Muscle layer of duodenum (tissue), 2 donors: ENCODE measurements at regions not wholly inside any gene's neighbourhood (a gene's known extent, or its start where the extent isn't known, plus 50 kb on each side); places are given as distances from the start of the nearest gene placed in this dataset.

Experiments used
- H3K27ac ChIP-seq: one replicate; pipeline ENCODE4 v1.7.0; 2013; ENCODE audit warnings: mild to moderate bottlenecking, low read length
- H3K27me3 ChIP-seq: one replicate; pipeline ENCODE4 v1.7.0; 2013; ENCODE audit warnings: low read depth, mild to moderate bottlenecking, control low read depth, low read length
- H3K36me3 ChIP-seq, 2 donors: one replicate each; pipeline ENCODE4 v1.7.0; 2013; ENCODE audit warnings: low read length in 2 of 2, control low read depth in 1 of 2, mild to moderate bottlenecking in 1 of 2; ENCODE audit not compliant: insufficient read depth in 2 of 2, control insufficient read depth in 1 of 2
- H3K4me1 ChIP-seq, 2 donors: one replicate each; pipeline ENCODE4 v1.7.0; 2013; ENCODE audit warnings: low read length in 2 of 2, mild to moderate bottlenecking in 2 of 2, control low read depth in 1 of 2, moderate library complexity in 1 of 2; ENCODE audit not compliant: insufficient read depth in 2 of 2, control insufficient read depth in 1 of 2
- H3K4me3 ChIP-seq, 2 donors: one replicate each; pipeline ENCODE4 v1.7.0; 2013; ENCODE audit warnings: low read length in 2 of 2, low read depth in 1 of 2, mild to moderate bottlenecking in 1 of 2
- H3K9me3 ChIP-seq, 2 donors: one replicate each; pipeline ENCODE4 v1.7.0; 2013; ENCODE audit warnings: low read length in 2 of 2, control low read depth in 1 of 2, mild to moderate bottlenecking in 1 of 2; ENCODE audit not compliant: control insufficient read depth in 1 of 2
- donor health status: healthy.

DNA sequence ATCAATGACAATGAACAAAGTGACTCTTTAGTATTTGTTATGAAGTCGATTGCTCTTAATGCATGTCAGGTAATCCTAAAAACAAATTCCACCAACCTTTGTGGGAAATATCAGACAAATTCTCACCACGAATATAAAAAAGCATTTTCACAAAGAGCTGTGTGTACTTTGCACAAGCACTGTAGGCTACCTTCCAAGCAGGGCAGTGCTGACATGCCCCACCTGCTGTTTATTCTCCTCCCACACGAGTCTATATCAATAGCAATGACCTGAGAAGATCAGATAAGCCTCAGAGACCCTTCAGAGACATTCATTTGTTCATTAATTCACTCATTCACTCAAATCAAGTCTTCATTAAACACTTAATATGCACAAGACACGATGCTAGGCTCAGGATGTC, 469.1 kb downstream of the ZSWIM6 start:
- no peak overlapping the region for H3K4me3 ChIP-seq
- H3K36me3 ChIP-seq, result no peaks in the 10 kb centered on the region
- no peak overlapping the region for H3K27ac ChIP-seq
- peaks cover 0 to 4% of the 10 kb centered on the region in 2 donors for H3K4me1 ChIP-seq
- H3K9me3 ChIP-seq, result no peaks in the 10 kb centered on the region
- no peaks in the 10 kb centered on the region for H3K27me3 ChIP-seq

DNA sequence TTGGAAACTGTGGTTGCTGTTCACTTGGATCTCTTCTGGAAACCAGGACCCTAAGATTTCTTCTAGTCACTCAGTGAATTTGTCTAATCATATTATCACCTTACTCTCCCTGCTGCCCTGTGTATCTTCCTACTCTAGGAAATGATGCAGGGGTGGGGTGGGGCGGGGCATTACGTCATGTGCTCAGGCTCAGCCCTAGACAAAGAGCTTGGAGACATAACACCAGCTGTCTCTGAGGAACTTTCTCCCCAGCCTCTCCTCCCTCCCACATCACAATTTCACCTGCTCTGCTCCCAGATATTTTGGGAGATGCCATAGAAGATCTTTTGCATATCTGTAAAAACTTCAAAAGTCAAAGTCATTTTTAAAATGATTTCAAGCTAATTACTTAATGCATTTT, 470.4 kb downstream of the ZSWIM6 start:
- Histone ChIP-seq H3K36me3 (no peaks in the 10 kb centered on the region), H3K4me1 (peaks cover 0 to 4% of the 10 kb centered on the region in 2 donors), H3K27ac (no peak overlapping the region), H3K4me3 (no peak overlapping the region), H3K27me3 (no peaks in the 10 kb centered on the region), H3K9me3 (no peaks in the 10 kb centered on the region)

DNA sequence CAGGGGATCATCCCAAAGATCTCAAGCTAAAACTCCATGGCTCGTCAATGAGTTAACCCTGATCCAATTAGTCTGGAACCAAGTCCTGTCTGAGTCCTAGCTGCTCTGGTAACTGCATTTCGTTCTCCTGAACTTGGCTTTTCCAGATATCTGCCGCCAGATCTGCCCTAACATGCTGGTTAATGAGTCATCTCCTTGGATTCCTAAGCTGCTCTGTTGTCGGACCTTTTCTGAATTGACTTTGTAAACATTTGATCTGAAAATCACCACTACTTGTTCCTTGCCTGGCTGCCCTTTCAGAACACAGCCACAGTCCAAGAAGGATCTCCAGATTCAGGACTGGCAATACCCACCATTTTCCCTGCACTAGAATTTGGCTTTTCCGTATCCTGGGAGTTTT, 473.0 kb downstream of the ZSWIM6 start:
- no peaks in the 10 kb centered on the region for H3K27me3 ChIP-seq
- H3K4me1 ChIP-seq, result peaks cover 0 to 4% of the 10 kb centered on the region in 2 donors
- no peaks in the 10 kb centered on the region for H3K36me3 ChIP-seq
- no peak overlapping the region for H3K4me3 ChIP-seq
- no peak overlapping the region for H3K27ac ChIP-seq
- H3K9me3 ChIP-seq, result no peaks in the 10 kb centered on the region

DNA sequence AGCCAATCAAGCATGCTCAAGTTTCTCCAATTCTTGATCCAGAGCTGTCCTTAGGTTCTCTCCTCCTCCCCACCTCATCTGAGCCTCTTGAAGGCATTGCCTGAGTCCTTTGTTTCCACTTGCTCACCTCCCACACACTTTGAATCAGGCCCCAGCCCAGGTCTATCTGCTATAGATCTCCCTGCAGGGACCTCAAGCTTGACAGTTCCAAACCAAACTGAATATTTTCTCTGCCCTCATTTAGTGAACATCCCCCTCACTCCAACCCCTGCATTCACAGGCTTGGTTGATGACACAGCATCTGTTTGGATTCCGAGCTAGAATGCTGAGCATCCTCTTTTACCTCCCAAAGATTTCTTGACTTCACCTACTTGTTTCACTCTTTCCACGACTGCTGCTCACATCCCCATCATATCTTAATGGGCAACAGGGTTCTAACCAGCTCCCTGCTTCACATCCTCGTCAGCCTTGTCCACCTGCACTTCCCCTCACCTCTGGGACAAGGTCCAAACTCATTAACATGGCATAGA, 474.5 kb downstream of the ZSWIM6 start:
- Histone ChIP-seq H3K4me1 (peaks cover 0 to 4% of the 10 kb centered on the region in 2 donors), H3K27me3 (no peaks in the 10 kb centered on the region), H3K4me3 (no peak overlapping the region), H3K27ac (no peak overlapping the region), H3K36me3 (no peaks in the 10 kb centered on the region), H3K9me3 (no peaks in the 10 kb centered on the region)

DNA sequence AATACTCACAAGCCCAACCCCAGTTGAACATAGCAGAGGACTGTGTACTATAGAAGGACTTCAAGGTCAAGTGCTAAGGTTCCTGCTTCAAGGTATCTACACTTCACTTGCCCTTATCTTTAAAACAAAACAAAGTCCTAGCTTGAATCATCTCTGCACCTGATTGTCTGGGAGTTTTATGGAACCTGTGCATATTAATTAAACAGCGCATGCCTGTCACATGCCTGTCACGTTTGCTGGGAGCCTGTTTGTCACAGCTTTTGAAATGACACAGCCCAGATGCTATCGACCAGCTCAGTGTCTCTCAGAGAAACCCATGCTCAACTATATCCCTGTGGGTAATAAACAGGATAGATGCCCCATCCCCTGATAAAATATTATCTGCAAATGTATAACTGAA, 476.0 kb downstream of the ZSWIM6 start:
- Histone ChIP-seq H3K27me3 (no peaks in the 10 kb centered on the region), H3K9me3 (no peaks in the 10 kb centered on the region), H3K27ac (no peak overlapping the region), H3K4me1 (peaks cover 0 to 4% of the 10 kb centered on the region in 2 donors), H3K4me3 (no peak overlapping the region), H3K36me3 (no peaks in the 10 kb centered on the region)

GRCh38 chr5:61808909-61809308, 476.9 kb downstream of the ZSWIM6 start:
- Histone ChIP-seq H3K36me3 (no peaks in the 10 kb centered on the region), H3K27me3 (no peaks in the 10 kb centered on the region), H3K4me3 (no peak overlapping the region), H3K4me1 (peaks cover 0 to 4% of the 10 kb centered on the region in 2 donors), H3K27ac (no peak overlapping the region), H3K9me3 (no peaks in the 10 kb centered on the region)

DNA sequence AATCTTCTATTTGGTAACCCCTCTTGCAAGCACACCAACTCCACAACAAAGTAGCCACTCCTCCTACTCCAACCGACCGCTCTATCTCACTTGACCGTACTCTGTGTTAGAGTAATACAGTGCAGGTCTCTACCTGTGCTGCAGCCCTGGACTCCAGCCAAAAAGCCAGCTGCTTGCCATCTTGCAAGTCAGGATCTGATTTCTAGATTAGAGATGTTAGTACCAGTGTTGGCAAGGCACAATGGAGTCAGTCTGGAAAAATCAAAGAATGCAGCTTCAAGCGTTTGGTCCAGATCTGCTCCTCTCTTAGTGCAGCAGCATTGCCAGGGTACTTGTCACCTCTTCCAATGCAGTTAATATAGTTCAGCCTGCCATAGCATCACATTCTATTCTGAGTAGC, 477.6 kb downstream of the ZSWIM6 start:
- no peaks in the 10 kb centered on the region for H3K27me3 ChIP-seq
- H3K27ac ChIP-seq, result no peak overlapping the region

GRCh38 chr5:61811052-61811451, 479.0 kb downstream of the ZSWIM6 start:
- H3K4me3 ChIP-seq, result no peak overlapping the region

More for the DNA sequence above, 477.6 kb downstream of the ZSWIM6 start:
- Histone ChIP-seq H3K4me3 (no peak overlapping the region), H3K36me3 (no peaks in the 10 kb centered on the region), H3K4me1 (peaks cover 0 to 4% of the 10 kb centered on the region in 2 donors), H3K9me3 (no peaks in the 10 kb centered on the region)

DNA sequence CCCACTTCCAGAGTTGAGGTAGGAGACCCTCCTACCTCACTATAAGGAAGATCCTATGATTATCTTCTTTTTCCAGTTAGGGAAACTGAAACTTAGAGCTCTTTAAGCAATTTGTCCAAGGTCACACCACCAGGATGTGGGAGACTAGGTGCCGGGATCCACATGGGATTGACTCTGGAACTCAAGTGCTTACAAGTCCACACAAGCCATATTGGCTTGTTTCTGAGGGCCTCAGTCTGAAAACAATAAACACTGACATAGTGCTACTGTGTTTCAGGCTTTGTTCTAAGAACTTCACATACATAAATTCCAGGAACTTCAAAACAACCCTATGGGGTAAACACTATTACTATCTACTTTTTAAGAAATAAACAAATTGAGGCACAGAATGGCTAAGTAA, 481.3 kb downstream of the ZSWIM6 start:
- Histone ChIP-seq H3K27me3 (no peaks in the 10 kb centered on the region), H3K9me3 (no peaks in the 10 kb centered on the region), H3K4me1 (peaks cover 0 to 7% of the 10 kb centered on the region in 2 donors), H3K4me3 (no peak overlapping the region), H3K27ac (no peak overlapping the region), H3K36me3 (no peaks in the 10 kb centered on the region)

More at GRCh38 chr5:61811052-61811451, 479.0 kb downstream of the ZSWIM6 start:
- Histone ChIP-seq H3K27me3 (no peaks in the 10 kb centered on the region), H3K4me1 (no peaks in the 10 kb centered on the region), H3K36me3 (no peaks in the 10 kb centered on the region), H3K27ac (no peak overlapping the region), H3K9me3 (no peaks in the 10 kb centered on the region)

- Histone ChIP-seq H3K4me3 (no peak overlapping the region), H3K27ac (no peak overlapping the region), H3K9me3 (no peaks in the 10 kb centered on the region), H3K27me3 (no peaks in the 10 kb centered on the region), H3K4me1 (peaks cover 0 to 7% of the 10 kb centered on the region in 2 donors), H3K36me3 (no peaks in the 10 kb centered on the region)
Observed at GRCh38 chr5:61815339-61815738, 483.3 kb downstream of the ZSWIM6 start.

DNA sequence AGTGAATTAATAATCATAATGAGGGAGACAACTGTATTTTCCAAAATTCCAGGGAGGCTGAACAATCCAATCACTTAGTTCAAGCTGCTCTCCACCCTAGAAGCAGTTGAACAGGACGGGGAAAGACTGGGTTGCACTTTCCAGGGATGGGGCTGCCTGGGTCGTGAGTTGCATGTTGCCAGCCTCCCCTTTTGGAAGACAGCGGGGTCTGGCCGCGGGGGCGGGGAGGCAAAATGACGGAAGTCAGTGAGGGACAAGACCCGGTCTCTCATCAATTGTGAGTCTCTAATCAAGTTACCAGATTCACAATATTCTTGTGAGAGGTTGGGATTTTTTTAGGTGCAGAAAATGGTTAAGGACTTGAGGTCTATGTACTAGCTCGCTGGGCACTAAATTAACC, 484.1 kb downstream of the ZSWIM6 start:
- Histone ChIP-seq H3K9me3 (no peaks in the 10 kb centered on the region), H3K4me3 (no peak overlapping the region), H3K36me3 (no peaks in the 10 kb centered on the region), H3K4me1 (peaks cover 0 to 7% of the 10 kb centered on the region in 2 donors), H3K27me3 (no peaks in the 10 kb centered on the region), H3K27ac (no peak overlapping the region)
